22Rv1 (cell line): ENCODE measurements at regions not wholly inside any gene's neighbourhood (a gene's known extent, or its start where the extent isn't known, plus 50 kb on each side); places are given as distances from the start of the nearest gene placed in this dataset.

Source experiments
- H3K27ac ChIP-seq: fragments of 450-650 bp; 2 replicates; pipeline ENCODE4 v1.5.1; 2017
- CTCF ChIP-seq: fragments of 450-650 bp; IDR thresholded peaks from 2 replicates; pipeline ENCODE4 v1.5.1; 2017; ENCODE audit warnings: mild to moderate bottlenecking
- ZFX ChIP-seq: fragments of 450-650 bp; IDR thresholded peaks from 2 replicates; pipeline ENCODE4 v1.6.1; 2017; ENCODE audit warnings: antibody characterized with exemption, borderline replicate concordance

GRCh38 chr1:109818271-109818987, 54.7 kb upstream of the EPS8L3 start:
- TF ChIP-seq ZFX = no peak
- no peak for TF ChIP-seq CTCF

DNA sequence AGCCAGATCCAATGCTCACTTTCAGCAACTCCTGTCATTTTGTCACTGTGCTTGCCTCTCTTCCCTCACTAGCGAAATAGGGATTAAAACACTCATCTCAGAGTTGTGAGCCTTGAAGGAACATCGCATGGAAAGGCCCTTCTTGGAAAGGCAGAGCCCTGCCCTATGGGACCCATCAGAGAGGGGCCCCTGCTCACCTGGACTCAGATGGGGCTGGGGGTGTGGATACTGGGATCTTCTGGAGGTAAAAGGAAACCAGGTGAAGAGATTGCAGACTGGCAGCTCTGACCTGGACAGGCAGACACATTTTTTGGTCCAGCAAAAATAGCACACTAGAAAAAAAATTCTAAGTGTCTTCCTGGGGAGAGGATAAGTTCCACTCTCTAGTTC, 54.2 kb upstream of the EPS8L3 start:
- TF ChIP-seq CTCF (no peak), ZFX (no peak)
- no peak overlapping the region for H3K27ac ChIP-seq

More at GRCh38 chr1:109818271-109818987, 54.7 kb upstream of the EPS8L3 start:
- no peak overlapping the region for H3K27ac ChIP-seq

DNA sequence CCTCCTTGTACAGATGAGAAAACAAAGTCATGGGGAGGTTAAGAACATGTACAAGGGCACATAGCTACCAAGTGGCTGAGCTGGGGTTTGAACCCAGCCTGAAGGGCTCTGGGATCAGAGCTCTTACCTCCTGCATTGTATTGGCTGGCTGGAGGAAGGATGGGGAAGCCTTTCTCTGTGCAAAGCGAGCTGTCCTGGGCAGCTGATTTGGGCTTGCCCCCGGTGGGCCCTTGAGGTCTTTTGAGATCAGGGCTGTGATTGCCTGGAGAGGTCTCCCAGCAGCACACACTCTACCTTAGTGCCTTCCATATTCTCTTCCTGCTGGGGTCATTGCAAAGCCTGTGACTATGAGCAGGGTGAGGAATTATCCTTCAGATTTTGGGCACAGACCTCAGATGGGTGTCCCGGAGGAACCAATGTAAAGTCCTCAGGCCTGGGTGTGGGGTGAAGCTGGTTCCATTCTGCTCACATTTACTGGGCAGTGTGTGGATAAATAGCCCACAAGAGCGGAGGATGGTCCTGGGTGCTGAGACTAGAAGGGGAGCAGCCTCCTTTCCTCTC, 53.3 kb upstream of the EPS8L3 start:
- no peak overlapping the region for H3K27ac ChIP-seq
- no peak for TF ChIP-seq ZFX
- no peak for TF ChIP-seq CTCF

GRCh38 chr1:109816175-109816811, 52.6 kb upstream of the EPS8L3 start:
- TF ChIP-seq CTCF (no peak), ZFX (no peak)
- no peak overlapping the region for H3K27ac ChIP-seq

DNA sequence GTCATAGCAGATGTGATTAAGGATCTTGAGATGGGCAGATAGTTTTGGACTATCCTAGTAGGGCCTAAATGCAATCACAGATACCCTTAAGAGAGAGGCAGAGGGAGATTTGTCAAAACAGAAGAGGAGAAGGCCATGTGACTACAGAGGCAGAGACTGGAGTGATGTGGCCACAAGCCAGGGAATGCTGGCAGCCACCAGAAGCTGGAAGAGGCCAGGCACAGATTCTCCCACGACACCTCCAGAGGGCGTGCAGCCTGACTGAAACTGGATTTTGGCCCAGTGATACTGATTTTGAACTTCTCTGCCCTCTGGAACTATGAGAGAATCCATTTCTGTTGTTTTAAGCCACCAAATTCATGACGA, 52.1 kb upstream of the EPS8L3 start:
- TF ChIP-seq CTCF = no peak
- H3K27ac ChIP-seq = no peak overlapping the region

GRCh38 chr1:109814993-109815786, 51.5 kb upstream of the EPS8L3 start:
- TF ChIP-seq CTCF = no peak
- H3K27ac ChIP-seq = no peak overlapping the region

GRCh38 chr1:109814223-109814622, 50.5 kb upstream of the EPS8L3 start:
- no peak overlapping the region for H3K27ac ChIP-seq
- TF ChIP-seq CTCF (no peak), ZFX (no peak)
